Vagina (tissue), 2 donors: ENCODE measurements at regions not wholly inside any gene's neighbourhood (a gene's known extent, or its start where the extent isn't known, plus 50 kb on each side); places are given as distances from the start of the nearest gene placed in this dataset.
A peak's percentile ranks its signal among the peaks of the same experiment; 100 is the strongest.

ENCODE experiments used
- DNase-seq, 2 donors: peaks; one replicate each; pipeline ENCODE4 v3.0.0-alpha.2; 2017; ENCODE audit errors: extremely low spot score in 2 of 2
- H3K27ac ChIP-seq: fragments of 200-600 bp; sonication (generic); one replicate; pipeline ENCODE4 v1.5.1; 2019
- H3K27me3 ChIP-seq: fragments of 200-600 bp; sonication (generic); one replicate; pipeline ENCODE4 v1.5.1; 2019
- H3K36me3 ChIP-seq, 2 donors: fragments of 200-600 bp; sonication (generic); one replicate each; pipeline ENCODE4 v1.5.1; 2017 to 2019
- H3K4me1 ChIP-seq: fragments of 200-600 bp; sonication (generic); one replicate; pipeline ENCODE4 v1.5.1; 2019
- H3K4me3 ChIP-seq, 2 donors: fragments of 200-600 bp; sonication (generic); 1 replicate in 1 of 2; 2 replicates in 1 of 2; pipeline ENCODE4 v1.5.1; 2016 to 2019
- H3K9me3 ChIP-seq: fragments of 200-600 bp; sonication (generic); one replicate; pipeline ENCODE4 v1.5.1; 2019
- CTCF ChIP-seq, 3 experiments: fragments of 450-650 bp in 2 of 3; fragments of 200-600 bp in 1 of 3; sonication (generic) in 1 of 3; IDR thresholded peaks; one replicate each; pipeline ENCODE4 v1.5.1; 2017 to 2019; ENCODE audit warnings: antibody characterized with exemption in 3 of 3, mild to moderate bottlenecking in 2 of 3, moderate library complexity in 2 of 3
- POLR2A ChIP-seq, 2 donors: fragments of 450-650 bp; IDR thresholded peaks; one replicate each; pipeline ENCODE4 v1.6.1; 2017; ENCODE audit warnings: antibody characterized with exemption in 2 of 2, mild to moderate bottlenecking in 2 of 2, moderate library complexity in 2 of 2
- POLR2AphosphoS5 ChIP-seq, 2 donors: sonication (generic); formaldehyde crosslinking; IDR thresholded peaks; one replicate each; pipeline ENCODE4 v1.9.0; 2017; ENCODE audit warnings: antibody characterized with exemption in 2 of 2, mild to moderate bottlenecking in 2 of 2, low read depth in 1 of 2; ENCODE audit not compliant: insufficient read depth in 1 of 2
- intact Hi-C: fragments of 100-400 bp; cut with DNase I; formaldehyde crosslinking; loops from one replicate; pipeline ENCODE4 v1.15.1; 2023

- no peak for DNase-seq
- intact Hi-C loops, result no loop called here
- Histone ChIP-seq H3K27me3 (no peaks in the 10 kb centered on the region), H3K4me1 (peaks cover 4% of the 10 kb centered on the region), H3K4me3 (no peak overlapping the region), H3K36me3 (peaks cover 0 to 10% of the 10 kb centered on the region in 2 donors), H3K27ac (no peak overlapping the region), H3K9me3 (no peaks in the 10 kb centered on the region)
- no peak for TF ChIP-seq CTCF (IDR thresholded peaks at IDR 0.05)
- no peak for TF ChIP-seq POLR2AphosphoS5 (IDR thresholded peaks at IDR 0.05; ENCODE audit: insufficient read depth in 1 of 2, low read depth in 1 of 2)
- TF ChIP-seq POLR2A (IDR thresholded peaks at IDR 0.05), result no peak
Observed at GRCh38 chr19:5231857-5232678, 108.5 kb downstream of the PTPRS start.

- H3K4me3 ChIP-seq, result no peak overlapping the region
- peaks cover 4% of the 10 kb centered on the region for H3K4me1 ChIP-seq
- no peaks in the 10 kb centered on the region for H3K9me3 ChIP-seq
- intact Hi-C loops, result no loop called here
- H3K27me3 ChIP-seq, result no peaks in the 10 kb centered on the region
- DNase-seq, result no peak
- H3K36me3 ChIP-seq, result peaks cover 0 to 8% of the 10 kb centered on the region in 2 donors
- TF ChIP-seq CTCF (IDR thresholded peaks at IDR 0.05), result no peak
- TF ChIP-seq POLR2A (IDR thresholded peaks at IDR 0.05), result no peak
- no peak for TF ChIP-seq POLR2AphosphoS5 (IDR thresholded peaks at IDR 0.05; ENCODE audit: insufficient read depth in 1 of 2, low read depth in 1 of 2)
- H3K27ac ChIP-seq, result no peak overlapping the region
Observed at GRCh38 chr19:5230730-5231555, 109.7 kb downstream of the PTPRS start.

DNA sequence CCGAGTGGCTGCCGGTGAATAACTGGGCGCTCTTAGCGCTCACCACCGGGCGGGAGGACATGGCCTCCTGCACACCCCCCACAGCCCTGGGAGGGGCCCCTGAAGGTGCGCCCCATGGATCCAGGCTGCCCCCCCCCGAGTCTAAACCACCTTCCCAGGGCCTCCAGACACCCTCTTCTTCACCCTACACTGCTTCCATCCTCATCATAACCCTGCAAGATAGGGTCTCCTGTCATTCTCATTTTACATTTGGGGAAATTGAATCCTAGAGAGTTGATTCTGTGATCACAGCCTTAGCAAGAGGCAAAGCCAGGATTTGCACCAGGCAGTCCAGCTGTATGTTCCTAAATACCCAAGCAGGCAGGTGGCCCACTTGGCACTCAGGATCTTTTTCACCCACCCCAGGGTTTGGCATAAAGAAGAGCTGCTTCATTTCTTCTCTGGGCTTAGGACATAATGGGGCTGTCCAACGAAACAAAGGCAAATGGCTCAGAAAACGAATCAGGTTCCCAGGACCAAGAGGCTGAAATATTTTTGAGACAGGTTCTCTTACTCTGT lies 110.8 kb downstream of the PTPRS start:
- Histone ChIP-seq H3K27me3 (no peaks in the 10 kb centered on the region), H3K27ac (no peak overlapping the region), H3K4me3 (peak overlapping the region; percentile 8 to 44), H3K9me3 (no peaks in the 10 kb centered on the region), H3K4me1 (peaks cover 4% of the 10 kb centered on the region), H3K36me3 (peaks cover 0 to 10% of the 10 kb centered on the region in 2 donors)
- no peak for DNase-seq
- TF ChIP-seq POLR2AphosphoS5 (IDR thresholded peaks at IDR 0.05; ENCODE audit: insufficient read depth in 1 of 2, low read depth in 1 of 2), result no peak
- TF ChIP-seq POLR2A (IDR thresholded peaks at IDR 0.05), result no peak
- TF ChIP-seq CTCF (IDR thresholded peaks at IDR 0.05), result no peak
- intact Hi-C loops, result no loop called here

DNA sequence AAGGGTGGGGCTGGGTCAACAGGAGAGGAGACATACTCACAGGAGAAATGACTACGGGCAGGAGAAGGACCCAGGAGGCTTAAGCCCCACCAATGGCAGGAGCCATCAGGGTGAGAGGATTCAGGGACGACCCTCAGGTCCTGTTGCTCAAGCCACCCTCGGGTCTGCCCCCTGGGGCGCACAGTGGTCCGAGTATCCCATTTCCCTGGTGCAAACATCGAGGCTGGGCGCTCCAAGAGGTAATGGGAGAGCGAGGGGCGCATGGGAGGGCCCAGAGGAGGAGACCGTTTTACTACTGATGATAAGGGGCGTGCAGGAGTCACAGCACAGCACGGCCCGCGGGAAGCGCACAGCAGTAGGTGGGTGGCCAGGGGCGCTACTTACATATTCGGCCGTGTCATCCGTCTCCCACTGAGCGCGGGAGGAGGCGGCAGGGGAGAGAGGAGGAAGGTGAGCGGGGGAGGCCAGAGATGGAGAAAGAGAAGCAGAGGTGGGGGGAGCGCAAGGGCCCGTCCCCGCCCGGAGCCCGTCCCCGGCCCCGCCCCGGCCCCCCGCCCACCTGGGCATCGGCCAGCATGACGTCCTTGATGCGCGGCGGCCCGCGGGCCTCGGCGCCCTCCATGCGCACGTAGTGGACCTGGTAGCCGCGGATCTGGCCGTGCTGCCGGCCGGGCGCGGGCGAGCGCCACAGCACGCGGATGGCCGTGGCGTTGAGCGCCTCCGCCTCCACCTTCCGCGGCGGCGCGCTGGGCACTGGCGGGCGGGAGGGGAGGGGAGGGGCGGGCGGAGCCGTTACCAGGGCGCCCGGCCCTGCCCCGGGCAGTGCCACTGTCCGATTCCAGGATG lies 111.5 kb downstream of the PTPRS start:
- intact Hi-C loops, result no loop called here
- H3K27ac ChIP-seq, result no peak overlapping the region
- DNase-seq, result no peak
- no peak for TF ChIP-seq POLR2A (IDR thresholded peaks at IDR 0.05)
- no peak for TF ChIP-seq CTCF (IDR thresholded peaks at IDR 0.05)
- TF ChIP-seq POLR2AphosphoS5 (IDR thresholded peaks at IDR 0.05; ENCODE audit: insufficient read depth in 1 of 2, low read depth in 1 of 2), result no peak
- no peaks in the 10 kb centered on the region for H3K27me3 ChIP-seq
- H3K36me3 ChIP-seq, result peaks cover 0 to 11% of the 10 kb centered on the region in 2 donors
- H3K4me3 ChIP-seq, result peak overlapping the region; percentile 8 to 44
- H3K4me1 ChIP-seq, result peaks cover 4% of the 10 kb centered on the region
- no peaks in the 10 kb centered on the region for H3K9me3 ChIP-seq
